GM12878 (cell line): ENCODE measurements at regions not wholly inside any gene's neighbourhood (a gene's known extent, or its start where the extent isn't known, plus 50 kb on each side); places are given as distances from the start of the nearest gene placed in this dataset.

Experiments used
- ATAC-seq: fragments of 200-7000 bp; cut with Tn5 transposase; 3 replicates; pipeline ENCODE4 v1.9.1; 2020; ENCODE audit warnings: mild to moderate bottlenecking, moderate library complexity
- BruUV-seq: library from RNA; stranded (reverse); fragments of 400-500 nt; replicated peaks from 2 replicates; lab custom pipeline; 2021; lab: Mats Ljungman, UMichigan
- CTCF ChIA-PET: fragments of 300-600 bp; sonication (Branson Sonifier 250); formaldehyde crosslinking; extraction: SDS; loops from one replicate; lab custom pipeline; 2021; ENCODE audit warnings: inconsistent platforms; lab: Yijun Ruan, JAX
- POLR2A ChIA-PET: fragments of 350-600 bp; formaldehyde crosslinking; extraction: SDS; loops from one replicate; lab custom pipeline; 2021; ENCODE audit warnings: inconsistent platforms; lab: Charles Lee
- RAD21 ChIA-PET: fragments of 300-600 bp; sonication (Branson Sonifier 250); formaldehyde crosslinking; loops from one replicate; lab custom pipeline; 2023; ENCODE audit warnings: antibody characterized with exemption; ENCODE audit not compliant: unreplicated experiment; lab: Charles Lee
- SMC1A ChIA-PET: fragments of 300-600 bp; sonication (Branson Sonifier 250); formaldehyde crosslinking; loops from one replicate; lab custom pipeline; 2023; ENCODE audit not compliant: unreplicated experiment, uncharacterized antibody; lab: Charles Lee
- DNase-seq: peaks from one replicate; pipeline ENCODE4 v3.0.0-alpha.2; 2011; ENCODE audit warnings: low read depth, low spot score
- FAIRE-seq: peaks from 3 replicates; lab custom pipeline; 2011; peaks lifted over from hg19 to GRCh38; lab: Jason Lieb, UNC
- H2AFZ ChIP-seq: 2 replicates; pipeline ENCODE4 v1.6.0; 2011; ENCODE audit warnings: low read depth, low read length, control low read depth; ENCODE audit not compliant: control insufficient read depth
- H3K27ac ChIP-seq: 2 replicates; pipeline ENCODE4 v1.5.1; 2011; ENCODE audit warnings: control low read depth; ENCODE audit not compliant: control insufficient read depth, insufficient read depth
- H3K27me3 ChIP-seq, 2 experiments: replicated peaks in 1 of 2; 2 replicates each; pipeline versions ENCODE4 v1.6.0 to v1.6.1; 2011; ENCODE audit warnings: low read length in 1 of 2; ENCODE audit not compliant: control insufficient read depth in 2 of 2, insufficient read depth in 2 of 2
- H3K36me3 ChIP-seq, 2 experiments: 2 replicates each; pipeline ENCODE4 v1.5.1; 2011; ENCODE audit warnings: low read length in 1 of 2; ENCODE audit not compliant: control insufficient read depth in 2 of 2, insufficient read depth in 2 of 2
- H3K4me1 ChIP-seq: 2 replicates; pipeline ENCODE4 v1.6.1; 2011; ENCODE audit warnings: mild to moderate bottlenecking, low read length, moderate library complexity, mixed read lengths; ENCODE audit not compliant: control insufficient read depth, insufficient read depth
- H3K4me2 ChIP-seq: 2 replicates; pipeline ENCODE4 v1.6.0; 2011; ENCODE audit warnings: control low read depth; ENCODE audit not compliant: control insufficient read depth, insufficient read depth
- H3K4me3 ChIP-seq: fragments of 200-600 bp; sonication (generic); 2 replicates; pipeline ENCODE4 v1.5.1; 2016
- H3K79me2 ChIP-seq: 2 replicates; pipeline ENCODE4 v1.6.0; 2011; ENCODE audit warnings: low read length; ENCODE audit not compliant: control insufficient read depth, insufficient read depth
- H3K9ac ChIP-seq: 2 replicates; pipeline ENCODE4 v1.8.0; 2011; ENCODE audit warnings: low read length, control low read depth, mixed read lengths; ENCODE audit not compliant: control insufficient read depth, insufficient read depth
- H3K9me3 ChIP-seq: replicated peaks from 3 replicates; pipeline ENCODE4 v1.5.1; 2011; ENCODE audit warnings: mild to moderate bottlenecking, low read length; ENCODE audit not compliant: control insufficient read depth, insufficient read depth
- H4K20me1 ChIP-seq: 2 replicates; pipeline ENCODE4 v1.6.0; 2011; ENCODE audit not compliant: control insufficient read depth, insufficient read depth
- CHD4 ChIP-seq: fragments of 200-600 bp; sonication (generic); IDR thresholded peaks from 2 replicates; pipeline ENCODE4 v1.6.1; 2016; ENCODE audit warnings: mild to moderate bottlenecking
- HCFC1 ChIP-seq: fragments of 150-350 bp; IDR thresholded peaks from 2 replicates; pipeline ENCODE4 v1.6.1; 2014; ENCODE audit warnings: low read length
- POLR2AphosphoS5 ChIP-seq: IDR thresholded peaks from 2 replicates; pipeline ENCODE4 v1.6.1; 2011; ENCODE audit warnings: mild to moderate bottlenecking, low read length, inconsistent platforms
- TCF12 ChIP-seq: IDR thresholded peaks from 2 replicates; pipeline ENCODE4 v1.6.1; 2011; ENCODE audit warnings: low read depth, mild to moderate bottlenecking, low read length
- whole genome bisulfite sequencing: methylation state at CpG from one replicate; pipeline ENCODE4 v1.1.6; 2016; ENCODE audit warnings: low lambda C conversion rate; ENCODE audit not compliant: insufficient replicate concordance, insufficient coverage; ENCODE audit errors: missing lambda C conversion rate; 5-methylcytosine and 5-hydroxymethylcytosine counted together
- in situ Hi-C: fragments of 300-500 bp; cut with MboI; formaldehyde crosslinking; loops from 9 replicates; pipeline ENCODE4 v1.14.3; 2018; ENCODE audit warnings: mixed read lengths
- intact Hi-C: fragments of 100-400 bp; cut with micrococcal nuclease; formaldehyde crosslinking; loops from one replicate; pipeline ENCODE4 v1.14.2; 2022; ENCODE audit not compliant: unreplicated experiment
- TF ChIP-seq, protein P1 (sequence below), 3 experiments: IDR thresholded peaks in 2 of 3; conservative IDR thresholded peaks in 1 of 3; 2 replicates each; pipeline ENCODE4 v1.5.1; 2011; ENCODE audit warnings: low read depth in 3 of 3, low read length in 3 of 3, mild to moderate bottlenecking in 3 of 3, control low read depth in 2 of 3, moderate library complexity in 2 of 3, inconsistent platforms in 1 of 3, mixed read lengths in 1 of 3; ENCODE audit not compliant: control insufficient read depth in 2 of 3, insufficient read depth in 1 of 3; ENCODE audit errors: extremely low read depth in 1 of 3
- TF ChIP-seq, protein P2 (sequence below): fragments of 450-650 bp; IDR thresholded peaks from 2 replicates; pipeline ENCODE4 v1.6.1; 2017; ENCODE audit warnings: mild to moderate bottlenecking, low read depth, inconsistent platforms; ENCODE audit not compliant: poor library complexity, severe bottlenecking

DNA sequence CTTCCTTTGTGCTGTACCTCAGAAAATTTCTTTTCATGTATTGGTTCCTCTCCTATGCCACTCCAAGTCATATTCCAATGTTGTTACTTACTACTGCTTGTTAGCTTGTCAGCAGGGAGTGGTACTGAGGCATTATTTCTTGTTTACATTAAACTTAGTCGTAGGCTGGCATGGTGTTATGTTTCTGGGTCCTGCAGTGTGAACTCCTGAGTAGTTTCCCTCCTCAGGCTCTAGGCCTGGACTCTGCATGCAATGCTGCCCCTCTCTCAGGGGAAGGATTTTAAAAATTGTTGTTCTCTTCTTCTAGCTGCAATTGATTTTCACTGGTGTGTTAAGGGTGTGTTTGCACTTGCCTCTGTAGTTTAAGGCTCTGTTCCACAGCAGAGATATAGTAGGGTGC, 671.6 kb downstream of the PLCL1 start (continued):
- TF ChIP-seq CHD4: no peak
- TF ChIP-seq, all 136 proteins: peak for 0

DNA sequence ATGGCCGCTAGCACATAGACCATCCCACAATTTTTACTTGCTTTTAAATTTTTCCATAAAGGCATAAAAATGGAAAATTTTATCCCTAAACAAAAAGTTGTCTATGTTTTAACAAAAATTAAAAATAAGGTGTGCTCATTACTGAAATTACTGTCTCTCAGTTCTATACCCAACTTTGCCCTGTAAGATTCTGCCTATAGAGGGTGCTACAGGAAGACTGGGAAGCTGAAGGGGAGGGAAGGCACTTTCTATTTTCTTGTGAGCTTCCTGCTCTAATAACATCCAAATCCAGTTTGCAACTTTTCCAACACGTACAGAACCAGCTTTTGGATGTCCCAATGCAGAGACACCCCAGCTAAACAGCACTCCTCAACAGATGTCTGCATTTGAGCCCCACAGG, 666.9 kb downstream of the PLCL1 start:
- ATAC-seq (no peak), FAIRE-seq (no peak), DNase-seq (no peak)
- H3K79me2 ChIP-seq: no peaks in the 10 kb centered on the region
- WGBS: 44% methylated on average over 2 of the region's 2 CpGs
- no peak for TF ChIP-seq HCFC1
- TF ChIP-seq, protein P1, sequence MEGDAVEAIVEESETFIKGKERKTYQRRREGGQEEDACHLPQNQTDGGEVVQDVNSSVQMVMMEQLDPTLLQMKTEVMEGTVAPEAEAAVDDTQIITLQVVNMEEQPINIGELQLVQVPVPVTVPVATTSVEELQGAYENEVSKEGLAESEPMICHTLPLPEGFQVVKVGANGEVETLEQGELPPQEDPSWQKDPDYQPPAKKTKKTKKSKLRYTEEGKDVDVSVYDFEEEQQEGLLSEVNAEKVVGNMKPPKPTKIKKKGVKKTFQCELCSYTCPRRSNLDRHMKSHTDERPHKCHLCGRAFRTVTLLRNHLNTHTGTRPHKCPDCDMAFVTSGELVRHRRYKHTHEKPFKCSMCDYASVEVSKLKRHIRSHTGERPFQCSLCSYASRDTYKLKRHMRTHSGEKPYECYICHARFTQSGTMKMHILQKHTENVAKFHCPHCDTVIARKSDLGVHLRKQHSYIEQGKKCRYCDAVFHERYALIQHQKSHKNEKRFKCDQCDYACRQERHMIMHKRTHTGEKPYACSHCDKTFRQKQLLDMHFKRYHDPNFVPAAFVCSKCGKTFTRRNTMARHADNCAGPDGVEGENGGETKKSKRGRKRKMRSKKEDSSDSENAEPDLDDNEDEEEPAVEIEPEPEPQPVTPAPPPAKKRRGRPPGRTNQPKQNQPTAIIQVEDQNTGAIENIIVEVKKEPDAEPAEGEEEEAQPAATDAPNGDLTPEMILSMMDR (IDR thresholded peaks at IDR 0.05 in 2 of 3, conservative IDR thresholded peaks at IDR 0.05 in 1 of 3; ENCODE audit: control insufficient read depth in 2 of 3, extremely low read depth in 1 of 3, insufficient read depth in 1 of 3, low read depth in 3 of 3, low read length in 3 of 3): peak in 2 of 3 experiments; percentile 13 to 37; a peak in 2 of 6 replicates
- TF ChIP-seq POLR2AphosphoS5: no peak
- TF ChIP-seq, protein P2, sequence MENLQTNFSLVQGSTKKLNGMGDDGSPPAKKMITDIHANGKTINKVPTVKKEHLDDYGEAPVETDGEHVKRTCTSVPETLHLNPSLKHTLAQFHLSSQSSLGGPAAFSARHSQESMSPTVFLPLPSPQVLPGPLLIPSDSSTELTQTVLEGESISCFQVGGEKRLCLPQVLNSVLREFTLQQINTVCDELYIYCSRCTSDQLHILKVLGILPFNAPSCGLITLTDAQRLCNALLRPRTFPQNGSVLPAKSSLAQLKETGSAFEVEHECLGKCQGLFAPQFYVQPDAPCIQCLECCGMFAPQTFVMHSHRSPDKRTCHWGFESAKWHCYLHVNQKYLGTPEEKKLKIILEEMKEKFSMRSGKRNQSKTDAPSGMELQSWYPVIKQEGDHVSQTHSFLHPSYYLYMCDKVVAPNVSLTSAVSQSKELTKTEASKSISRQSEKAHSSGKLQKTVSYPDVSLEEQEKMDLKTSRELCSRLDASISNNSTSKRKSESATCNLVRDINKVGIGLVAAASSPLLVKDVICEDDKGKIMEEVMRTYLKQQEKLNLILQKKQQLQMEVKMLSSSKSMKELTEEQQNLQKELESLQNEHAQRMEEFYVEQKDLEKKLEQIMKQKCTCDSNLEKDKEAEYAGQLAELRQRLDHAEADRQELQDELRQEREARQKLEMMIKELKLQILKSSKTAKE: no peak
- TF ChIP-seq TCF12: no peak
- no peak overlapping the region for H3K4me2 ChIP-seq
- no peaks in the 10 kb centered on the region for H3K4me1 ChIP-seq
- in situ Hi-C loops: no loop called here
- H3K9me3 ChIP-seq: no peaks in the 10 kb centered on the region
- ChIA-PET POLR2A (no interaction called here), RAD21 (interaction anchor here (0.8 to 2.1 kb wide), 4 partner anchors 222 to 1017 kb away, joined by 3 to 13 read pairs (median 6); no protein-coding TSS in a partner anchor), CTCF (interaction anchor here (0.8 to 3.5 kb wide), 10 partner anchors 9 to 1017 kb away, joined by 3 to 23 read pairs (median 3); no protein-coding TSS in a partner anchor), SMC1A (interaction anchor here (0.9 to 2.4 kb wide), 4 partner anchors 13 to 1018 kb away, joined by 3 to 12 read pairs (median 8); no protein-coding TSS in a partner anchor)
- no peak overlapping the region for H3K27ac ChIP-seq
- H2AFZ ChIP-seq: no peak overlapping the region
- no TSS peak for BruUV-seq
- intact Hi-C loops: no loop called here
- H3K4me3 ChIP-seq: no peak overlapping the region
- H3K27me3 ChIP-seq: no peaks in the 10 kb centered on the region
- H3K9ac ChIP-seq: no peak overlapping the region
- no peaks in the 10 kb centered on the region for H3K36me3 ChIP-seq
- no peaks in the 10 kb centered on the region for H4K20me1 ChIP-seq
